Endometrial microvascular endothelial cells (primary cell): ENCODE measurements at regions not wholly inside any gene's neighbourhood (a gene's known extent, or its start where the extent isn't known, plus 50 kb on each side); places are given as distances from the start of the nearest gene placed in this dataset.
"Not testable (repeated sequence)": the region's sequence is repeated elsewhere in the genome, so short reads cannot be mapped to it uniquely, and the experiment has no call there.

Source experiments
- in situ Hi-C: cut with HindIII; loops from 2 replicates; pipeline ENCODE4 v1.10.0; 2017; ENCODE audit warnings: low sequenced_read_pairs, low pct_unique_long_range_greater_than_20kb; ENCODE audit errors: inconsistent ontology term

GRCh38 chr1:201633297-201633696 is 94.4 kb downstream of the NAV1 start:
- in situ Hi-C loops: no loop called here

DNA sequence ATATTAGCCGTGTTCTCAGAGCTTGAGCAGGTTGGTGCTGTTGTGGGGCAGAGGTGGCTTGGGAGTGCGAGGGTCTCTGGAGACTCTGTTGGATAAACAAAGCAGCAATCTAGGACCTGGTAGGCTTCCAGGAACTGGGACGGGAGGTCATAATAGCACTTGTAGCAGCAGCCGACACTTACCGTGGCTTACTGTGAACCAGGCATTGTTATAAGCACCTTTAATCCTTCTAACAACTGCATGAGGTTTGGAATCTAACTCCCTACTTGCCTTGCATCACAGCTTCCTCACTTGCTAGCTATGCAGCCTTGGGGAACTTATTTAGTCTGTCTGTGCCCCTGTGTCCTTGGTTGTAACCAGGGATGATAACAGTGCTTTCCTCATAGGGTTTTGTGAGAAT is 94.9 kb downstream of the NAV1 start:
- in situ Hi-C loops: no loop called here

DNA sequence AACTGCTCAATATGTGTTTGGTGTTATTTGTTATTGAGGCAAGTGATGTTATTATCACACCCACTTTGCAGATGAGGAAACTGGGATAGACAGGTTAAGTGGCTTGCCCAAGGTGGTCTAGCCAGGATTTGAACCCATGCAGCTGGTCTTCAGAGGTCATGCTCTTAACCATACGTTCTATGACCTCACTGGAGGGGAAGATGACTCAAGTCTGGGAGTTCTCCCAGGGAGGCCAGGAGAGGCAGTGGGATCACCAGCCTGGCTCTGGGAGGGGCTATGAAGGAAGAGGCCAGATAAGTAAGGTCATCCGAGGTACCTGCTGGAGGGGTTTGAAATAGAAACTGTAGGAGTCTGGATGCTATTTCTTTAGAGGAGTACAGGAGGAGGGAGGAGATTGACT is 95.3 kb downstream of the NAV1 start:
- in situ Hi-C loops: no loop called here

GRCh38 chr1:201636097-201636496 is 97.2 kb downstream of the NAV1 start:
- in situ Hi-C loops: no loop called here

GRCh38 chr1:201636510-201636971 is 97.6 kb downstream of the NAV1 start:
- in situ Hi-C loops: no loop called here

GRCh38 chr1:201637282-201638079 is 98.6 kb downstream of the NAV1 start:
- in situ Hi-C loops: no loop called here

- in situ Hi-C loops: no loop called here
Measured at GRCh38 chr1:201639391-201639790, 100.5 kb downstream of the NAV1 start.

GRCh38 chr1:201639826-201640225 is 100.9 kb downstream of the NAV1 start:
- in situ Hi-C loops: no loop called here

DNA sequence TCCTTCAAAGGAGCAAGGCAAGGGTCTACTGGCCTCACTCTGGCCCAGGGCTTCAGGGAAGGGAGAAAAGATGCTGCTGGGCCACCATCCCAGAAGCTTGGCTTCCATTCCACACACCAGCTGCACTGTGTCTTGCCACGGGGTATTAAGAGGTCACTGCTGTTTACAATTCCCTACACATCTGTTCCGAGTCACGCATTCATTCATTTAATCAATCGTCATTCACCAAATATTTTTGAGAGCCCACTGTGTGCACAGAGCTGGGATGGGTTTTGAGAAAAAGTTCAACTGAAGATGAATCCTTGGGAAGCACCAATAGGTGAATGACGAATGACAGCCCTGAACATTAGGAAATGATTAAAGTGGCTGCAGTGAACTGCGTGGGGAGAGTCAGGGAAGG is 101.7 kb downstream of the NAV1 start:
- in situ Hi-C loops: no loop called here

- in situ Hi-C loops: no loop called here
Measured at GRCh38 chr1:201641524-201642253, 102.8 kb downstream of the NAV1 start.

GRCh38 chr1:201643835-201644104 is 104.8 kb downstream of the NAV1 start:
- in situ Hi-C loops: no loop called here

GRCh38 chr1:201644197-201644596 is 105.3 kb downstream of the NAV1 start:
- in situ Hi-C loops: no loop called here

DNA sequence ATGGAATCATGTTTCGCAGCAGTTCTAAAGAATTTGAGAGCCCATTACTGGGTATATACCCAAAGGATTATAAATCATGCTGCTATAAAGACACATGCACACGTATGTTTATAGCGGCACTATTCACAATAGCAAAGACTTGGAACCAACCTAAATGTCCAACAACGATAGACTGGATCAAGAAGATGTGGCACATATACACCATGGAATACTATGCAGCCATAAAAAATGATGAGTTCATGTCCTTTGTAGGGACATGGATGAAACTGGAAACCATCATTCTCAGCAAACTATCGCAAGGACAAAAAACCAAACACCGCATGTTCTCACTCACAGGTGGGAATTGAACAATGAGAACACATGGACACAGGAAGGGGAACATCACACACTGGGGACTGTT is 106.1 kb downstream of the NAV1 start:
- in situ Hi-C loops: not testable (repeated sequence)

DNA sequence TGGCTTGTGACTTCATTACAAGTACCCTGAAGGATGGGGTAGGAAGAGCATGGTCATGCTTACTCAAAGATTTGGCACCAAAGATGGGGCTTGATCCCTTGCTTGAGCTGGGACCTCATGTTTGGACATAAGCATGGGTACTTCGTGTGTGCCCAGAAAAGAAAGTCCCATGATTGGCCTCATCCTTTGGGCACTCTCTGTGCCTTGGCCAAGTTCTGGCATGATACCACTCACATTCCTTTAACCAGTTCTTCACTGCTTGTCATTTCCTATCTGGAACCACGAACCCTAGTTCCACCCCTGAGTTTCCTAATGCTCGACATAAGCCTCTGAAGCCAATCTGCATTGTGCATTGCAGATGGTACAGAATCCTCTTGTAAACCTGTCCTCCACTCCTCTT is 107.0 kb downstream of the NAV1 start:
- in situ Hi-C loops: no loop called here

DNA sequence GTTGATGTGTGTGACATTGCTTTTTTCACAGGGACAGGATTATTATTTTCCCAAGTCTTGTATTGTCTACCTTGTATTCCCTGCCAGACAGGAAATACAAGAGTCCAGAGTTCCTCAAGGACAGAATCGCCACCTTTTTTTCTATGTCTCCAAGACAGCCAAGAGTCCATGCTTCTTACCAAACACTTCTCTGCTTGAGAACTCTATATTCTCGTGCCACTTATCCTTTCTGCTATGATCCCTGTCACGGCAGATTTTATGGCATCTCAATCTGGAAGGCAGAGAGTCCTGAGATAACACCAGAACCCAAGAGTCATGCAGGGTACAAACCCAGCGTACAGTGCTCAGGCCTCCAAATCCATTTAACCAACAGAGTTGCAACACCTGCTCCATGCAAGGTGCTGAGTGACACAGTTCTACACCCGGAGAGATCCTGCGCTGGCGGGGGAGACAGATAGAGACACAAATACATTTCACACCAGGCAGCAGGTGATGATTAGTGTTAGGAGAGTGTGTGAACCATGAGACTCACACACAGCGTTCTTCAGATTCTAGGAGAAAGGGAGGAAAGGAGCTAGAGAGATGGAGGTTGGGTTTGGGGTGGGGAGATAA is 107.6 kb downstream of the NAV1 start:
- in situ Hi-C loops: no loop called here

DNA sequence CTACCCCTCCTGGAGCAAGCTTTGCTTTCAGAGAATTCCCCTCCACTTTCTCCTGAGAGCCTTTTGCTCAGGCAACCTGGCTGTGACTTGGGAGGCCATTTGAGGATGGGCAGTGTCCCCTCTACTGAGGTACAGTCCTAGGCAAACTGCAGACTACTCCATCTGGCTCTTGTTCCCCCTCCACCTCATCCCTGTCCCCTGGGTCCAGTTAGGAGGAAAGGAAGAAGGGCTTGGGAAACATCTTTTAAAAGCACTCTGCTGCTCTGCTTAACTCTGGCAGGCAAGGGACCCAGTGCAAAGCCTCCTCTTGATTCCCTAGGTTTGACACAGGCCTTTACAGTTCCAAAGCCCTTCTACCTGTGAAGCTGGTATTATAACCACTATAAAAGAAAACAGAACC is 108.2 kb downstream of the NAV1 start:
- in situ Hi-C loops: no loop called here

- in situ Hi-C loops: no loop called here
Measured at GRCh38 chr1:201647722-201648065, 108.8 kb downstream of the NAV1 start.

GRCh38 chr1:201648066-201648906 is 109.4 kb downstream of the NAV1 start:
- in situ Hi-C loops: no loop called here

GRCh38 chr1:201648907-201649721 is 110.2 kb downstream of the NAV1 start:
- in situ Hi-C loops: no loop called here
